ENCODE measurements at regions not wholly inside any gene's neighbourhood (a gene's known extent, or its start where the extent isn't known, plus 50 kb on each side); places are given as distances from the start of the nearest gene placed in this dataset.
"Not testable (repeated sequence)": the region's sequence is repeated elsewhere in the genome, so short reads cannot be mapped to it uniquely, and the experiment has no call there.

DNA sequence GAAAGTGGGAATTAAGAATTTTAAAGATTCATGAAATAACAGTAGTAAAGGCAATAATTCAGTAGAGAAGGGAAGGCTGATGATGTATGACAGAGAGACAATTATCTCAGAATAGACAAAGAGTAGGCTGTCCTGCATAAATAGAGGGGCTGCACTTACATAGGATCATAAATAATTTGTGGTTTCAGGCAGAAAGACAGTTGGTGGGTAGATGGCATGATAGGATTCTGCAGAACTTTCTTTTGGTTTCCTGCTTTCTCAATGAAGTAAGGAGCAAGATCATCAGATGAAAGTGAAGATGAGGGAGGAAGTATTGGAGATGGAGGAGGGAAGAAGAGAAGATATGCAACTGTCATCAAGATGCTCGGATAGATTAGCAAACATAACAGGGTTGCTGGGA is 604.9 kb upstream of the ZFP42 start:
- ATAC-seq (ENCODE audit: poor library complexity) = no peak
- no peak overlapping the region for H3K4me3 Mint-ChIP-seq
- H3K4me3 ChIP-seq (ENCODE audit: low read length) = no peak overlapping the region
- POLR2A ChIA-PET = interaction anchor here (0.6 kb wide), 1 partner anchor 472 kb away, joined by 3 read pairs; no protein-coding TSS in a partner anchor
- H3K27me3 Mint-ChIP-seq = no peaks in the 10 kb centered on the region
- intact Hi-C loops (cut with DNase I, micrococcal nuclease) = no loop called here
- peaks cover 7% of the 10 kb centered on the region for H3K9me3 Mint-ChIP-seq
- no peaks in the 10 kb centered on the region for H3K4me1 ChIP-seq (ENCODE audit: insufficient read depth, low read length)
- no peak for DNase-seq
- H3K27ac ChIP-seq (ENCODE audit: low read depth in 1 of 2, low read length in 2 of 2) = no peak overlapping the region
- CTCF ChIA-PET = no interaction called here
- H3K4me1 Mint-ChIP-seq (ENCODE audit: low read depth) = no peaks in the 10 kb centered on the region
- TF ChIP-seq, protein P1, sequence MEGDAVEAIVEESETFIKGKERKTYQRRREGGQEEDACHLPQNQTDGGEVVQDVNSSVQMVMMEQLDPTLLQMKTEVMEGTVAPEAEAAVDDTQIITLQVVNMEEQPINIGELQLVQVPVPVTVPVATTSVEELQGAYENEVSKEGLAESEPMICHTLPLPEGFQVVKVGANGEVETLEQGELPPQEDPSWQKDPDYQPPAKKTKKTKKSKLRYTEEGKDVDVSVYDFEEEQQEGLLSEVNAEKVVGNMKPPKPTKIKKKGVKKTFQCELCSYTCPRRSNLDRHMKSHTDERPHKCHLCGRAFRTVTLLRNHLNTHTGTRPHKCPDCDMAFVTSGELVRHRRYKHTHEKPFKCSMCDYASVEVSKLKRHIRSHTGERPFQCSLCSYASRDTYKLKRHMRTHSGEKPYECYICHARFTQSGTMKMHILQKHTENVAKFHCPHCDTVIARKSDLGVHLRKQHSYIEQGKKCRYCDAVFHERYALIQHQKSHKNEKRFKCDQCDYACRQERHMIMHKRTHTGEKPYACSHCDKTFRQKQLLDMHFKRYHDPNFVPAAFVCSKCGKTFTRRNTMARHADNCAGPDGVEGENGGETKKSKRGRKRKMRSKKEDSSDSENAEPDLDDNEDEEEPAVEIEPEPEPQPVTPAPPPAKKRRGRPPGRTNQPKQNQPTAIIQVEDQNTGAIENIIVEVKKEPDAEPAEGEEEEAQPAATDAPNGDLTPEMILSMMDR (IDR thresholded peaks at IDR 0.05) = no peak
- no peaks in the 10 kb centered on the region for H3K9me3 ChIP-seq (ENCODE audit: control insufficient read depth in 1 of 2, insufficient read depth in 1 of 2, low read length in 2 of 2)
- no peaks in the 10 kb centered on the region for H3K36me3 ChIP-seq (ENCODE audit: insufficient read depth, low read length)
- H3K27ac Mint-ChIP-seq = no peak overlapping the region
- no peaks in the 10 kb centered on the region for H3K27me3 ChIP-seq (ENCODE audit: control insufficient read depth in 1 of 2, insufficient read depth in 2 of 2, low read length in 2 of 2)
- H3K36me3 Mint-ChIP-seq (ENCODE audit: low read depth) = no peaks in the 10 kb centered on the region

DNA sequence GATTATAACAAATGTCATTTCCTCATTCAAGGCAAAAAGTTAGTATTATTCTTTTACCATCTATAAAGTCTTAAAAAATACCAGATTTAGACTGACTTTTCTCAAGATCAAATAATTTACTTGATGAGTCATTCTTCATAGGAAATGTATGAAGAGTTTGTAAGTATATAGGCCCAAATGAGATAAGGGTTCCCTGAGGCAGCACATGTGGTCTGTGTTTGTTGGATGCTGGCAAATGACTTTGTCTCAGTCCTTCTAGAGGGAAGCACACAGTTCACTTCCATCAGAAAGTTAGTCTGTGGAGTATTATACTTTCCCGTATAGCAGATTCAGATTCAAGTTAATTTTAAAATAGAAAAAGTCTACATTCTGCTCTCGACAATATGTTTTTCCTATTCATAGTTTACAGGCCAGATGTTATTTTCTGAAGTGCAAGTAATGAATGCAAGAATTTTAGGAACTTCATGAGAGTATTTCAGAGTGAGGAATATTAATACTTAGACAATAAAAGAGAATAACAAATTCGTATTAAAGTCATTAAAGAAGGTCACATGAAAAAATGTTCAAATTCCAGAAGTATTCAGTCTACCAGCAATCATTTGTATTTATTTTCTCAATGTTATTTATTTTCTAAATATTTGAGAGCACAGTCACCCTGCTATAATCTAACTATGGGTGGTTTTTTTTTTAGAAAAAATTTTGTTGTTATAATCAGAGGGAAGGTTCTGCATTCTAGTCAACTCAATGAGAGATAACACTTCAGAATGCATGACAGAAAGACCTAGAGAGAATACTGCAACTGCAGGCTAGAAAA is 601.8 kb upstream of the ZFP42 start:
- no peak overlapping the region for H3K27ac ChIP-seq (ENCODE audit: low read depth in 1 of 2, low read length in 2 of 2)
- ChIA-PET CTCF (no interaction called here), POLR2A (no interaction called here)

DNA sequence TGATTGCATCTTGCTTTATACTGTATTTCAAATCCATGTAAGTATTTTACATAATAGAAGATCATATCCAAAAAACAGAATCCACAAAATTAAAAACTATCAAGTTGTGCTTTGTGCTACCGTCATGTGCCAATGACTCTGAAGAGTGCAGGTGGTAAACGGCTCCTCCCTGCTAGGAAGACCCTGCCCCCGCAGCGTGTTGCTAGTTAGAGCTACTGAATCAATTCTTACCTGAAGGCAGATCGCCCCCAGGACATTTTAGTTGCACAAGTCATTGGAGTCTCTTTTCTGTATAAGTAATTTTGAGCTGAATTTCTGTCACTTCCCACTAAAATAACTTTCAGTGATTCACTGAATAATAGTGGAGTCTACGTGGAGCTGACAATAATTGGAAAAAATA is 599.5 kb upstream of the ZFP42 start:
- TF ChIP-seq, protein P1 (IDR thresholded peaks at IDR 0.05) = no peak
- Histone ChIP-seq H3K9me3 (ENCODE audit: control insufficient read depth in 1 of 2, insufficient read depth in 1 of 2, low read length in 2 of 2) (no peaks in the 10 kb centered on the region), H3K4me1 (ENCODE audit: insufficient read depth, low read length) (no peaks in the 10 kb centered on the region), H3K36me3 (ENCODE audit: insufficient read depth, low read length) (no peaks in the 10 kb centered on the region), H3K4me3 (ENCODE audit: low read length) (no peak overlapping the region), H3K27me3 (ENCODE audit: control insufficient read depth in 1 of 2, insufficient read depth in 2 of 2, low read length in 2 of 2) (no peaks in the 10 kb centered on the region), H3K27ac (ENCODE audit: low read depth in 1 of 2, low read length in 2 of 2) (no peak overlapping the region)
- DNase-seq (no peak), ATAC-seq (ENCODE audit: poor library complexity) (no peak)
- Mint-ChIP-seq H3K9me3 (peaks cover 12% of the 10 kb centered on the region), H3K27me3 (no peaks in the 10 kb centered on the region), H3K4me1 (ENCODE audit: low read depth) (no peaks in the 10 kb centered on the region), H3K4me3 (no peak overlapping the region), H3K36me3 (ENCODE audit: low read depth) (no peaks in the 10 kb centered on the region), H3K27ac (no peak overlapping the region)
- intact Hi-C loops (cut with DNase I, micrococcal nuclease) = no loop called here
- ChIA-PET CTCF (no interaction called here), POLR2A (no interaction called here)

More for the DNA sequence above, 601.8 kb upstream of the ZFP42 start:
- Histone ChIP-seq H3K4me1 (ENCODE audit: insufficient read depth, low read length) (no peaks in the 10 kb centered on the region), H3K4me3 (ENCODE audit: low read length) (no peak overlapping the region), H3K27me3 (ENCODE audit: control insufficient read depth in 1 of 2, insufficient read depth in 2 of 2, low read length in 2 of 2) (no peaks in the 10 kb centered on the region), H3K9me3 (ENCODE audit: control insufficient read depth in 1 of 2, insufficient read depth in 1 of 2, low read length in 2 of 2) (no peaks in the 10 kb centered on the region), H3K36me3 (ENCODE audit: insufficient read depth, low read length) (no peaks in the 10 kb centered on the region)
- intact Hi-C loops (cut with DNase I, micrococcal nuclease) = no loop called here
- H3K36me3 Mint-ChIP-seq (ENCODE audit: low read depth) = no peaks in the 10 kb centered on the region
- no peak for DNase-seq
- H3K27me3 Mint-ChIP-seq = no peaks in the 10 kb centered on the region
- H3K9me3 Mint-ChIP-seq = peaks cover 3% of the 10 kb centered on the region
- H3K4me3 Mint-ChIP-seq = no peak overlapping the region
- no peaks in the 10 kb centered on the region for H3K4me1 Mint-ChIP-seq (ENCODE audit: low read depth)
- TF ChIP-seq, protein P1 (IDR thresholded peaks at IDR 0.05) = no peak
- ATAC-seq (ENCODE audit: poor library complexity) = no peak
- no peak overlapping the region for H3K27ac Mint-ChIP-seq

DNA sequence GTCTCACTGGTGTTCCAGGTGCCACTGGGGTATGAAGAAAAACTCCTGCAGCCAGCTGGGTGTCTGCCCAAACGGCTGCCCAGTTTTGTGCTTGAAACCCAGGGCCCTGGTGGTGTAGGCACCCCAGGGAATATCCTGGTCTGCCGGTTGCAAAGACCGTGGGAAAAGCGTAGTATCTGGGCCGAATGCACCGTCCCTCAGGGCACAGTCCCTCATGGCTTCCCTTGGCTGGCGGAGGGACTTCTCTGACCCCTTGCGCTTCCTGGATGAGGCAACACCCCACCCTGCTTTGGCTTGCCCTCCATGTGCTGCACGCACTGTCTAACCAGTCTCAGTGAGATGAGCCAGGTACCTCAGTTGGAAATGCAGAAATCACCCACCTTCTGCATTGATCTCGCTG is 587.1 kb upstream of the ZFP42 start:
- POLR2A ChIA-PET; DNase-seq; H3K36me3 Mint-ChIP-seq (ENCODE audit: low read depth); H3K4me3 ChIP-seq (ENCODE audit: low read length); H3K4me1 ChIP-seq (ENCODE audit: insufficient read depth, low read length); H3K36me3 ChIP-seq (ENCODE audit: insufficient read depth, low read length); intact Hi-C loops (cut with DNase I, micrococcal nuclease); H3K27ac ChIP-seq (ENCODE audit: low read depth in 1 of 2, low read length in 2 of 2); H3K27me3 ChIP-seq (ENCODE audit: control insufficient read depth in 1 of 2, insufficient read depth in 2 of 2, low read length in 2 of 2); H3K4me1 Mint-ChIP-seq (ENCODE audit: low read depth); CTCF ChIA-PET; H3K4me3 Mint-ChIP-seq; H3K27ac Mint-ChIP-seq; H3K27me3 Mint-ChIP-seq; ATAC-seq (ENCODE audit: poor library complexity): not testable (repeated sequence)
- peaks cover 0 to 14% of the 10 kb centered on the region in 2 experiments for H3K9me3 ChIP-seq (ENCODE audit: control insufficient read depth in 1 of 2, insufficient read depth in 1 of 2, low read length in 2 of 2)
- H3K9me3 Mint-ChIP-seq = peaks cover 11% of the 10 kb centered on the region
